NCI-H2227 treated with DMSO at 0.1 percent for 48 hours (cell line): ENCODE measurements at regions not wholly inside any gene's neighbourhood (a gene's known extent, or its start where the extent isn't known, plus 50 kb on each side); places are given as distances from the start of the nearest gene placed in this dataset.
"Not testable (repeated sequence)": the region's sequence is repeated elsewhere in the genome, so short reads cannot be mapped to it uniquely, and the experiment has no call there.

ENCODE experiments used
- DNase-seq: peaks from one replicate; lab custom pipeline; 2025; lab: John Stamatoyannopoulos, UW

GRCh38 chr5:6078881-6079280 lies 299.5 kb downstream of the MED10 start:
- DNase-seq, result no peak

DNA sequence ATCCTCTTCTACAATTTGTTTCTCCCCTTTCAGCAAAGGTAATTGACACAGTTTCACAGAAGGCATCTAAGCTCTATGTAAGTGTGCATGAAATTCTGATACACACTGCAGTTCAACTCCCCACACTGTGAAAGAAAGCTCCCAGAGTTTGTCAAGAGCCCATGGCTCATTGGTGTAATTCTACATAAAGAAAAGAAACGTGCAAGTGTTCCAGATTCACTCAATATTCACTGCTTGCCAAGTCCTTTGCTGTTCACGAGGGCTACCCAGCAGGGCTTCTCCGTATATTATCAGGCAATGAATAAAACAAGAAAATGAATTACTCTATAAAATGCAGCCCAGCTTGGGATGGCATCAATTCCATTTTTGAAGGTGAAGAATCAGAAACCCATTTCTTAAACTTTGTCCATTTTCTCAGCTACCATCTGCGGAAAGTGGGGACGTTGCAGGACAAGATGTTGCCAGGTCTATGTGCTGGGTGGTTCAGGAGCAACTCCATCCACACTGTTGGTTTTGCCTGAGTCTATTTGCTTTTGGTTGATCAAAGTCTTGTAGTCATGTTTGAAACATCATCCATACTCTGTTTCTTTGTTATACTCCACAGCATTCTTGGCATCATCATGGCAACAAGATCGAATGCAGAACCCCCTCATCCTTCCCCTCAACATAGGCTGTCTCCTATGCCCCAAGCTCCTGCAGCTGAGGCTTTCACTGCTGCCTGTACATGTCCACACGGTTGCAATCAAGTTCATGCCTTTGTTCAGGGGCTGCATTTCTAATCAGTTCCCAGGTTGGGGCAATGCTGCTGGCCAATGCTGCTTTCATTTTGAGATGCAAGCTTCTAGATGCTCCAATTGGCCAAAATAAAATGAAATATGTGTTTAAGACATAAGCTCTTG lies 301.8 kb downstream of the MED10 start:
- DNase-seq, result no peak

DNA sequence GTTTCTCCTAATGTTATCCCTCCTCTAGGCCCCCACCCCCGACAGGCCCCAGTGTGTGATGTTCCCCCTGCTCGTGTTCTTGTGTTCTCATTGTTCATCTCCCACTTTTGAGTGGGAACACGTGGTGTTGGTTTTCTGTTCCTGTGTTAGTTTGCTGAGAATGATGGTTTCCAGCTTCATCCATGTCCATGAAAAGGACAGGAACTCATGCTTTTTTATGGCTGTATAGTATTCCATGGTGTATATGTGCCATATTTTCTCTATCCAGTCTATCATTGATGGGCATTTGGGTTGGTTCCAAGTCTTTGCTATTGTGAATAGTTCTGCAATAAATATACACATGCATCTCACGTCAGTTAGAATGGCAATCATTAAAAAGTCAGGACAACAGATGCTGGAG lies 305.9 kb downstream of the MED10 start:
- not testable (repeated sequence) for DNase-seq

DNA sequence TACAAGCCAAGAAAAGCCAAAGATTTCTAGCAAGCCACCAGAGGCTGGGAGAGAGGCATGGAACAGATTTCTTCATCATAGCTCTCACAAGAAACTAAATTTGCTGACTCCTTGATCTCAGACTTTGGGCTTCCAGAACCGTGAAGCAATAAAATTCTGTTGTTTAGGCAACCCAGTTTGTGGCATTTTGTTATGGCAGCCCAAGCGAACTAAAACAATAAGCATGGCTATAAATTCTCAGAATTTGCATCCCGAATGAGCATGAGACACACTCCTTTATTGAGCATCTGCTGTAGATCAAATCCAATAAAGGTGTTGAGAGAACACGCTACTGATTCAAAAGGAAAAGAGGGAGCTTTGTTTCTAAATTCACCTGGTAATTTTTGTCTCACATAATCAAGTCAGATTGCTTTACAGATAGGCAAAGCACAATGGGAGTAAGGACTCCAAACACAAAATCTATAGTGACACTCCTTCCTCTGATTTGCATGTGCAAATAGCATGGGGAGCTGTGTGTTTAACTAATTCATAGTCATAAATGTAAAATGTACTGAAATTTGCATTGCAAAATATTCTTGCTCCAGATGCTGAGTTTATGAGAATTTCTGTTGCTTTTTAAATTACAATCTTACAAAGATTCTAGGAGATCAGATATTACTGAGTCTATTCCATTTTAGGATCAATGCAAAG lies 308.7 kb downstream of the MED10 start:
- no peak for DNase-seq

DNA sequence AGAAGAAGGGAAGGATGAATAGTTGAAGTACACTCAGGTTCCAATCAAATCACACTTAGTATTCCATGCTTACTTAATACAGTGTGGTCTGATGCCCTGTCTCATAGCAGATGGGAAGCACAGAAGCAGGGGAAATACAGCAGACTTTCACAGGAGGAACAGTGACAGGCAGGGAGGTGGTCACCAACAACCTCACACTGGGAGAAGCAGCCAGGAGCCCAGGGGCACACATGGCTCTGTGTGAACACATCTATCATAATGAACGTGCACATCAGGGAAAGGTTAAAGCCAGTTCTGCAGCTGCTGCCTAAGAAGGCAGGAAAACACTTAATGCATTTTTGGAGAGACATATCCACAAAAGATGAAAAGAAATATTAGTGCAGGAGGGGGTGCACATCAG lies 312.3 kb downstream of the MED10 start:
- DNase-seq, result no peak

GRCh38 chr5:6059137-6059800 lies 319.1 kb downstream of the MED10 start:
- no peak for DNase-seq

DNA sequence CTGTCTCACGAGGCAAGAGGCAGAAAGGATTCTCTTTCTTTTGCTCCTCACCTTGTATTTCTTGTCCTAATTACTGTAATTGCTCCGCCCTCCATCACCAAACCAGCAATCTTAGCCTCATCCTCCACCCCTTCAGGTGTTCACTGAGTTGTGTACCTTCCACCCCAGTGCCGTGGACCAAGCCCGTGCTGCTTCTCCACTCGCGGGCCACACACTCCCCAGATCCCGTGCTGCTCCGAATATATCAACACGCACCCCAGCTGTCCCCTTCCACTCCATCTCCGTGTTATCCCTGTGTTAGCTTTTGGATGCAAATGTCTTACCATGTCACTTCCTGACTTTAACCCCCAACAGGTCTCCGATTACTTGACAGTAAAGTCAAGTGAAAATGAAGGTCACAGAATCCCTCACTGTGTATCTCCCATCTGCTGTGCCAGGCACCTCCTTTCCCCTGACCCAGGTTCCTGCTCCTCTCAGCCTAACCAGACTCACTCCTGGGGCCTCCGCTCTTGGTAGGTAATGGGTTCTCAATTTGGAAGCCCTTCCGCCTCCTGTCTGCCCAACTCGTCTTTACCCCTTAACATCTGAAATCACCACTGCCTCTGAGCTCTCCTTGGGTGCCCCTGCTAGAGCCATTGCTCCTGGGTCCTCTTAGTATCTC lies 320.2 kb downstream of the MED10 start:
- DNase-seq, result no peak

DNA sequence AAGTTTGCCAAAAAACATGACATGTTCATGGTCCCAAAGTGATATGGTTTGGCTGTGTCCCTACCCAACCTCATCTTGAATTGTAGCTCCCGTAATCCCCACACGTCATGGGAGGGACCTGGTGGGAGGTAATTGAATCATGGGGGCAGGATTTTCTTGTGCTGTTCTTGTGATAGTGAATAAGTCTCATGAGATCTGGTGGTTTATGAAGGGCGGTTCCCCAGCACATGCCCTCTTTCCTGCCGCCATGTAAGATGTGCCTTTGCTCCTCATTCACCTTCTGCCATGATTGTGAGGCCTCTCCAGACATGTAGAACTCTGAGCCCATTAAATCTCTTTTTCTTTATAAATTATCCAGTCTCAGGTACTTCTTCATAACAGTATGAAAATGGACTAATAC lies 322.1 kb downstream of the MED10 start:
- no peak for DNase-seq

GRCh38 chr5:6049662-6050061 lies 328.7 kb downstream of the MED10 start:
- DNase-seq, result no peak

GRCh38 chr5:6048746-6049145 lies 329.6 kb downstream of the MED10 start:
- DNase-seq, result no peak

- DNase-seq, result no peak
Observed at GRCh38 chr5:6046296-6046967, 331.9 kb downstream of the MED10 start.

GRCh38 chr5:6043491-6044310 lies 334.6 kb downstream of the MED10 start:
- DNase-seq, result no peak

GRCh38 chr5:6041977-6042550 lies 336.3 kb downstream of the MED10 start:
- no peak for DNase-seq

DNA sequence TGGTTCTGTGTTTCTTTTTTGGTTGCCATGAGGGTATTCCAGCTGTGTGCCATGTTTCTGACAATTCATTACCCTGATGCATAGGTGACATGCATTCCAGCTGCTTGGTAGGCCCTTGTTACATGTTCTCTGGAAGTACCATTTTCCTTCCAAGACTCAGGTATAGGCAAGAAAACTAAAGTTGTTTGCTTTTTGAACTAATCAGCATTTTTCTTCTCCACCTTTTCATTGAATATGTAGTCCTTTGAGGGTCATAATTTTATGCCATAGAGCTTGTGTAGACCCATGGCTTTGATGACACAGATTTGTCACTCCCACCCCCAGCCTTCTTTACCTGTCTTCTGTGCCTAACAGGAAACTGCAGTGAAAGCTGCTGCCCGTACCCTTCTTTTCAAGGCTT lies 339.2 kb downstream of the MED10 start:
- DNase-seq, result no peak

- DNase-seq, result no peak
Observed at GRCh38 chr5:6036006-6036405, 342.3 kb downstream of the MED10 start.

- no peak for DNase-seq
Observed at GRCh38 chr5:6029811-6030271, 348.5 kb downstream of the MED10 start.

DNA sequence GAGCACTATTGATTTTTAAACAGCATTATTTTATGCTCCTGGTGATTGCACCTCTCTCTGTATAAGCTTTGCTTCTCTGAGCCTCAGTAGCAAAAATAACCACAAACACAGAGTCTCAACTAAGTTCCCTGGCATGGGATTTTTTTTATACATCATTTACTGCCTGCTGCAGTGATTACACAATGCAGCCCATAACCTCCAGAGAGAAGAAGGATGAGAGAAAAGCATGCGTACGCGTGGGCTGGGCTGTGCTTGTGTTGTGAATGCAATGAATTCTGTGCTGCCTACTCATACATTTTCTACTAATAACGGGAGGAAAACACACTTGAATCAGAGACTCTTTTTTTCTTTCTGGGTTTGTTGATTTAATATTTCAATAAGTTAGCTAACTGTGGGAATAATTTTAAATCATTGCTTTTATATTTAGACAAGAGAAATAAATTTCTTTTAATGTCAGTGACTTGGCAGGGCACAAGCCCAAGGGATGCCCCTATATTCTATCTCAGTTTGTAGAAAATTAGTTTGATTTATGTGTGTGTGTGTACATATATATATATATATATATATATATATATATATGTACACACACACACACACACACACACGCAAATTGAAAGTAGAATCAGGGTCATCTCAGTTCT lies 351.5 kb downstream of the MED10 start:
- no peak for DNase-seq

DNA sequence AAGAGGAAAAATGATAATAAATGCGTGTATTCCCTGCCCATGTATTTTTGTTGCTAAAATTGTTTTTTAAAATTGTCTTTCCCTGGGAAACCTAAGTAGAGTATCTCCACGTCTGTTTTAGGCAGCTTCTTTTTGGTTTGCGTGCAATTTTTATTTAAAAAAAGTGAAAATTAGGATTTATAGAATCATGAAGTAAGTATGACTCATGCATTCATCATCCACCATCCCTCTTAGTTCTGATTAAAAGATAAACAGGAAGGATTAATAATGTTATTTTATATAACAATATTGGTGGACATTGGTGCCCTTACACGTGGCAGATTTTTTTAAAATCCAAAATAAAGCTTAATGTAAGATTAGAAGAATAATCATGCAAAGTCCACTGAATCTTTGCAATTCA lies 358.7 kb downstream of the MED10 start:
- DNase-seq, result no peak

DNA sequence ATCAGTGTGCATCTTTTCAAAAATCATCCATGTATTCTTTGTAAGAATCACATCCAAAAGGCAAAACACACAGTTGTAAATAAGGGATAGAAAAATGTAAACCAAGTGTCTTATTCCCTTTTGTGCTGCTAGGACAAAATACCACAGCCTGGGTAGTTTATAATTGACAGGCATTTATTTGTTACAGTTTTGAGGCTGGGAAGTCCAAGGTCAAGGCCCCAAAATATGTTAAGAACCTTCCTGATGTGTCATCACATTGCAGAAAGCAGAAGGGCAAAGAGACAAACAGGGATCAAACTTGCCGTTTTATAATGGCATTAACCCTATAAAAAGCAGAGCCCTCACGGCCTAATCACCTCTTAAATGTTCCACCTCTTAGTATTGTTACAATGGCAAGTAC lies 364.8 kb downstream of the MED10 start:
- DNase-seq, result no peak

GRCh38 chr5:6011199-6011598 lies 367.1 kb downstream of the MED10 start:
- no peak for DNase-seq
